Lower lobe of right lung (tissue), 2 donors: ENCODE measurements at regions not wholly inside any gene's neighbourhood (a gene's known extent, or its start where the extent isn't known, plus 50 kb on each side); places are given as distances from the start of the nearest gene placed in this dataset.

Source experiments
- ATAC-seq, 2 donors: fragments of 200-7000 bp; cut with Tn5 transposase; one replicate each; pipeline ENCODE4 v1.9.1; 2020 to 2022; ENCODE audit warnings: mild to moderate bottlenecking in 2 of 2, moderate library complexity in 2 of 2
- DNase-seq: peaks from one replicate; pipeline ENCODE4 v3.0.0-alpha.2; 2020
- H3K27ac ChIP-seq: fragments of 200-600 bp; one replicate; pipeline ENCODE4 v1.8.0; 2022
- H3K27me3 ChIP-seq: fragments of 200-600 bp; one replicate; pipeline ENCODE4 v1.8.0; 2022; ENCODE audit warnings: low read depth
- H3K36me3 ChIP-seq: fragments of 200-600 bp; one replicate; pipeline ENCODE4 v1.8.0; 2022; ENCODE audit warnings: mild to moderate bottlenecking
- H3K4me1 ChIP-seq: fragments of 200-600 bp; one replicate; pipeline ENCODE4 v1.8.0; 2022
- H3K4me3 ChIP-seq: fragments of 200-600 bp; one replicate; pipeline ENCODE4 v1.8.0; 2022; ENCODE audit warnings: mild to moderate bottlenecking
- H3K9me3 ChIP-seq: fragments of 200-600 bp; one replicate; pipeline ENCODE4 v1.8.0; 2022
- intact Hi-C: fragments of 100-400 bp; cut with DNase I; formaldehyde crosslinking; loops from one replicate; pipeline ENCODE4 v1.11.0; 2022
- TF ChIP-seq, protein P1 (sequence below): fragments of 200-600 bp; IDR thresholded peaks from one replicate; pipeline ENCODE4 v1.8.0; 2022; ENCODE audit warnings: antibody characterized with exemption, mild to moderate bottlenecking
- donor health status: DM: no; HTN: yes; CAD: no; lungs with severe emphysema.

DNA sequence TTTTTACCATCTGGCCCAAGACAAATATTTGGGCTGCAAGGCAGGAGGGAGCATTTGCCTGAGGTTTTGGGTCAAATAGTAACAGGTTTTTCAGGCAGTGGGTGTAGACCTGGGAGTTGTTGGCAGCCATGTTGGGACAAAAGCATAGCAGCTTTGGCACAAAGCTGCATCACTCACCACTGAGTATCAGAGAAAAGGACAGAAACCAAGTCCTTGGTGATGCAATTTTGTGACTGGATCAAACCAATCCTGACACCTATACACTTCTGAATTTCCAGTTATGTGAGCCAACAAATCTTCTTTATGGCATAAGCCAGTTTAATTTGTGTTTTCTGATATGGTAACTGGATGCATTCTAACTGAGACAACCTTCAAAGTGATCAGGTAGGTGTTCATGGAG, 144.8 kb upstream of the KRR1 start:
- intact Hi-C loops: no loop called here
- H3K4me3 ChIP-seq: no peak overlapping the region
- TF ChIP-seq, protein P1, sequence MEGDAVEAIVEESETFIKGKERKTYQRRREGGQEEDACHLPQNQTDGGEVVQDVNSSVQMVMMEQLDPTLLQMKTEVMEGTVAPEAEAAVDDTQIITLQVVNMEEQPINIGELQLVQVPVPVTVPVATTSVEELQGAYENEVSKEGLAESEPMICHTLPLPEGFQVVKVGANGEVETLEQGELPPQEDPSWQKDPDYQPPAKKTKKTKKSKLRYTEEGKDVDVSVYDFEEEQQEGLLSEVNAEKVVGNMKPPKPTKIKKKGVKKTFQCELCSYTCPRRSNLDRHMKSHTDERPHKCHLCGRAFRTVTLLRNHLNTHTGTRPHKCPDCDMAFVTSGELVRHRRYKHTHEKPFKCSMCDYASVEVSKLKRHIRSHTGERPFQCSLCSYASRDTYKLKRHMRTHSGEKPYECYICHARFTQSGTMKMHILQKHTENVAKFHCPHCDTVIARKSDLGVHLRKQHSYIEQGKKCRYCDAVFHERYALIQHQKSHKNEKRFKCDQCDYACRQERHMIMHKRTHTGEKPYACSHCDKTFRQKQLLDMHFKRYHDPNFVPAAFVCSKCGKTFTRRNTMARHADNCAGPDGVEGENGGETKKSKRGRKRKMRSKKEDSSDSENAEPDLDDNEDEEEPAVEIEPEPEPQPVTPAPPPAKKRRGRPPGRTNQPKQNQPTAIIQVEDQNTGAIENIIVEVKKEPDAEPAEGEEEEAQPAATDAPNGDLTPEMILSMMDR: no peak
- no peaks in the 10 kb centered on the region for H3K4me1 ChIP-seq
- ATAC-seq (no peak), DNase-seq (no peak)
- H3K27ac ChIP-seq: no peak overlapping the region
- no peaks in the 10 kb centered on the region for H3K27me3 ChIP-seq
- no peaks in the 10 kb centered on the region for H3K9me3 ChIP-seq
- no peaks in the 10 kb centered on the region for H3K36me3 ChIP-seq

GRCh38 chr12:75655315-75655806, 144.0 kb upstream of the KRR1 start:
- DNase-seq: no peak
- no peaks in the 10 kb centered on the region for H3K27me3 ChIP-seq
- no peak overlapping the region for H3K27ac ChIP-seq
- no peak overlapping the region for H3K4me3 ChIP-seq
- TF ChIP-seq, protein P1: no peak
- no peak for ATAC-seq
- intact Hi-C loops: no loop called here
- H3K4me1 ChIP-seq: no peaks in the 10 kb centered on the region
- H3K36me3 ChIP-seq: no peaks in the 10 kb centered on the region
- no peaks in the 10 kb centered on the region for H3K9me3 ChIP-seq

- TF ChIP-seq, protein P1: no peak
- no peak overlapping the region for H3K4me3 ChIP-seq
- H3K36me3 ChIP-seq: no peaks in the 10 kb centered on the region
- H3K27ac ChIP-seq: no peak overlapping the region
- intact Hi-C loops: no loop called here
- no peaks in the 10 kb centered on the region for H3K27me3 ChIP-seq
- DNase-seq (no peak), ATAC-seq (no peak)
- H3K9me3 ChIP-seq: no peaks in the 10 kb centered on the region
- no peaks in the 10 kb centered on the region for H3K4me1 ChIP-seq
Measured at GRCh38 chr12:75651342-75651695, 139.9 kb upstream of the KRR1 start.

DNA sequence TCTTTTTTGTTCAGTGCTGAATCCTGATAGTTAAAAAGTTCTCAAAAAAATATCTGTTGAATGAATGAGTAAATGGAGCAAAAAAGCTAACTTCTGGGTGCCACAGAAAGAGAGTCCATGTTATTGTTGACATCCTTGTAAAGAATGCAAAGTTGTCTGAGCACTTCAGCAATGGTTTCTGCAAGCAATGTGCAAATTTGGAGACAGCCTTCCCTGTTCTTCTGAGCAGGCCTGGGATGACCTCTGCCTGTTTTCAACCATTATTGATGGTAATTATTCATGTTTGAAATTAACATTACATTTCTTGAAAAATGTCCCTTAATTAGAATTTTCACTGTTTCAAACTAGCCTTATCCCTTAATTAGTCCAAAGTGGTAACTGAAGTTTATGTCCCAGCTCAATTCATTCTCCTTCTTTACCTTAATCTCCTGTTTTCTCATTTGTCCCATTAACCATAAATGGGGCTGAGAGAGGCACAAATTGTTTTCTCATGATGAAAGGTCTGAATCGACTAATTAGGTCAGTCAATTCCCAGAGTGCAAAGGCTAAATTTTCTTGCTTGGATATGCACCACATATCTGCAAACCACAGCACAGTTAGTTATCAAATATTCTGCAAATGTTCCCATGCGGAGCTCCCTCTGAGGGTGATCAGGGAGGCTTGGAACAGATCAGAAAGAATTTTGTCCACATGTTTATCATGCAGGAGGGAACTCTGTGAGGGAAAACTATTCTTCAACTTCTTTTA, 139.4 kb upstream of the KRR1 start:
- H3K27ac ChIP-seq: no peak overlapping the region
- H3K36me3 ChIP-seq: no peaks in the 10 kb centered on the region
- ATAC-seq (no peak), DNase-seq (no peak)
- H3K27me3 ChIP-seq: no peaks in the 10 kb centered on the region
- TF ChIP-seq, protein P1: no peak
- no peaks in the 10 kb centered on the region for H3K4me1 ChIP-seq
- intact Hi-C loops: no loop called here
- H3K9me3 ChIP-seq: no peaks in the 10 kb centered on the region
- no peak overlapping the region for H3K4me3 ChIP-seq

- no peak for DNase-seq
- Histone ChIP-seq H3K9me3 (no peaks in the 10 kb centered on the region), H3K36me3 (no peaks in the 10 kb centered on the region), H3K4me1 (no peaks in the 10 kb centered on the region), H3K27ac (no peak overlapping the region), H3K4me3 (no peak overlapping the region), H3K27me3 (no peaks in the 10 kb centered on the region)
- intact Hi-C loops: no loop called here
- TF ChIP-seq, protein P1: no peak
- ATAC-seq: no peak
Measured at GRCh38 chr12:75650100-75650499, 138.7 kb upstream of the KRR1 start.
